HG02571 (cell line): ENCODE measurements at regions not wholly inside any gene's neighbourhood (a gene's known extent, or its start where the extent isn't known, plus 50 kb on each side); places are given as distances from the start of the nearest gene placed in this dataset.

Experiments
- ATAC-seq: cut with Tn5 transposase; IDR thresholded peaks from one replicate; pipeline ENCODE4 v1.9.1; 2021; ENCODE audit warnings: mild to moderate bottlenecking, moderate library complexity; ENCODE audit not compliant: unreplicated experiment

DNA sequence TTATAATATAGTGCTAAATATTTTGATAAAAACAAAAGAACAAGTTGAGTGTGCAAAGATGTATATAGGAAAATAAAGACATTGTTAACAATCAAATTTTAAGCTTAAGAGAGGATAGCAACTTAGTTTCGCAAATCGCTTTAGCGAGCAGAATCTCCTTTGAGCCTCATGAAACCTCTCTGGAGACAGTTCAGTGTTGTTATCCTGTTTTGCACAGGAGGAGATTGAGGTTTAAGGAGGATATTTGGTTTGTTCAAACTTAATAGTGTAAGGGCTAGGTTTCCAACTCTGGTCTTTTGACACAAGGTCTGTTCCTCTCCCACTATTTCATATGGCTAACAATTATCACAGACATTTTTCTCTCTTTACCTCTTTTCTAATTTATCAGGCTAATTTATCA is 1848.5 kb upstream of the TENM3 start:
- no peak for ATAC-seq

GRCh38 chr4:180398564-180398963 is 1844.6 kb upstream of the TENM3 start:
- no peak for ATAC-seq

- no peak for ATAC-seq
Observed at GRCh38 chr4:180407275-180407885, 1835.8 kb upstream of the TENM3 start.

- ATAC-seq: no peak
Observed at GRCh38 chr4:180418819-180419531, 1824.2 kb upstream of the TENM3 start.

GRCh38 chr4:180422989-180423711 is 1820.1 kb upstream of the TENM3 start:
- ATAC-seq: no peak

GRCh38 chr4:180423712-180424057 is 1819.5 kb upstream of the TENM3 start:
- no peak for ATAC-seq

GRCh38 chr4:180426938-180427337 is 1816.3 kb upstream of the TENM3 start:
- no peak for ATAC-seq

DNA sequence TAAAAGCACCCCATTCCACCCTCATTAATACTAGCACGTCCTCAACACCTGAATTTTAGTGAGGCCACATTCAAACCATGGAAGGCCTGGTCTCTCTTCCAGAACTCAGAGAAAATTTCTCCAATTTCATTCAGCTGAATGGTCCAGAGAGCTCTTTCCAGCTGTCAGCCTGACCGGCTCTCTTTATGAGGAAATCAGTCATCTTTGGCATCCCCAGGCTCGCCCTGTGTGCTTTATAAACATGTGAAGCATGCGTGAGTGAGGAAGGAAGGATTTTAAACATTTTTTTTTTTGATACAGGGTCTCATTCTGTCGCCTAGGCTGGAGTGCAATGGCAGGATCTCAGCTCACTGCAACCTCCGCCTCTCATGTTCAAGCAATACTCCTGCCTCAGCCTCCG is 1812.9 kb upstream of the TENM3 start:
- ATAC-seq: no peak

GRCh38 chr4:180434131-180434895 is 1808.9 kb upstream of the TENM3 start:
- ATAC-seq: no peak

DNA sequence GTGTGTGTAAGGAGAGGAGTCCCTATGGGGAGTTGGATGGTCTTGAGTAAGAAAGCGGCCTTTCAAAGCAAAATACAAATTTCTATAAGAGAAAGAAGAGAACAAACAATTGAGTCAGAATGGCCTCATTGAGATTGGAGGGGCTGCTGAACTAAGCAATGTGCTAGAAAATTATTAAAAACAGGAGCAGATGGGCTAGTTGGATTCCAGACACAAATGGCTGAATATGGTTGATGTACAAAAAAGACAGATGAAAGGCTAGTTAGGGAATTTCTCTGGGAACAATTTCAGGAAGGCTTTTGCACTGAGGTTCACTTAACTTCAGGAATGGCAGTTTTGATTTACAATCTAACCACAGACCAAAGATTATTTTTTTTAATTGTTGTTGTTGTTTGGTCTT is 1806.8 kb upstream of the TENM3 start:
- no peak for ATAC-seq

DNA sequence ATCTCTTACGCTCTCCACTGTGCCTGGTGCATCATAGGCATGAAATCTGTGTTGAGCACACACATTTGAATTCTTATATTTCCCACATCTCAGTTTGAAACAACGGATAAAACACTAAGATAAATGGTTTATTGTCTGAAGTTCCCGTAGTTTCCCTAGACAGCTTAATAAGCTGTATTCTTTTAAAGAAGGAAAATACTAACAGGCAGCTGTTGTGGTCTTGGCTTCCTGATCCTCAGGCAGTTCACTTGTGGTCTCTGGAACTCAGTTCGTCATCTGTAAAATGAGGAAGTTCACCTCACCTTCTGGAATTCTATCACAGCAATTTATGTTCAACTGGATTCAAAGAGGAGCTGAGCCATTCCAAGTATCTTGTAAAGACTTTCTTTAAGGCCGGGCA is 1805.6 kb upstream of the TENM3 start:
- no peak for ATAC-seq

- ATAC-seq: no peak
Observed at GRCh38 chr4:180448306-180448705, 1794.9 kb upstream of the TENM3 start.

GRCh38 chr4:180449395-180449956 is 1793.7 kb upstream of the TENM3 start:
- no peak for ATAC-seq

GRCh38 chr4:180455226-180455625 is 1788.0 kb upstream of the TENM3 start:
- ATAC-seq: no peak

GRCh38 chr4:180456928-180457327 is 1786.3 kb upstream of the TENM3 start:
- no peak for ATAC-seq

GRCh38 chr4:180462116-180462515 is 1781.1 kb upstream of the TENM3 start:
- no peak for ATAC-seq

GRCh38 chr4:180465364-180465763 is 1777.8 kb upstream of the TENM3 start:
- no peak for ATAC-seq

- no peak for ATAC-seq
Observed at GRCh38 chr4:180483036-180483435, 1760.2 kb upstream of the TENM3 start.

GRCh38 chr4:180485407-180485806 is 1757.8 kb upstream of the TENM3 start:
- no peak for ATAC-seq

DNA sequence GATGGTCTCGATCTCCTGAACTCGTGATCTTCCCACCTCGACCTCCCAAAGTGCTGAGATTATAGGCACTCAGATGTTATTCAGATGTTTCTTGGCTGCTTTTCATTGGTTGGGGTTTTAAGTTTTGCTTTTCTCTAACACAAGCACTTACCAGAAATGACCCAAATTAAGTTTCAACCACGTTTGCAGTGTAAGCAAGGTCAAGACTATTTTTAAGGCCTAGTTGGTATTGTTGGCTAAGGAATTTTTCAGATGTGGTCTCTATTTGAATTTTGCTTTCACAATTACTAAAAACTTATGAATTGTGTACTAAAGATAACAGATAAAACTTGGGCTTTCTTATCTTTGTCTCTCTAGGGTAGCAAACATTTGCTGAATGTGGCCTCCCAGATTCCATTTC is 1756.9 kb upstream of the TENM3 start:
- ATAC-seq: no peak

- no peak for ATAC-seq
Observed at GRCh38 chr4:180489787-180490186, 1753.4 kb upstream of the TENM3 start.
